ENCODE measurements at regions not wholly inside any gene's neighbourhood (a gene's known extent, or its start where the extent isn't known, plus 50 kb on each side); places are given as distances from the start of the nearest gene placed in this dataset.

- no peak for TF ChIP-seq CTCF (IDR thresholded peaks at IDR 0.05; ENCODE audit: unreplicated experiment)
- intact Hi-C loops (cut with micrococcal nuclease), result no loop called here
- Mint-ChIP-seq H3K9me3 (ENCODE audit: unreplicated experiment) (no peaks in the 10 kb centered on the region), H3K27me3 (ENCODE audit: insufficient read depth, unreplicated experiment) (peaks cover 33% of the 10 kb centered on the region), H3K27ac (ENCODE audit: low read depth, unreplicated experiment) (no peak overlapping the region), H3K4me3 (ENCODE audit: unreplicated experiment) (no peak overlapping the region), H3K4me1 (ENCODE audit: insufficient read depth, unreplicated experiment) (no peaks in the 10 kb centered on the region), H3K36me3 (ENCODE audit: insufficient read depth, unreplicated experiment) (peaks cover 6% of the 10 kb centered on the region)
- ChIA-PET CTCF (interaction anchor here (0.6 kb wide), 1 partner anchor 33 kb away, joined by 4 read pairs; no protein-coding TSS in a partner anchor), POLR2A (no interaction called here)
- no peak for DNase-seq (ENCODE audit: unreplicated experiment)
- BruUV-seq (replicated peaks), result no TSS peak
Measured at GRCh38 chr20:60238992-60239660, 280.9 kb downstream of the CDH26 start.

- intact Hi-C loops (cut with micrococcal nuclease), result no loop called here
- no TSS peak for BruUV-seq (replicated peaks)
- no peaks in the 10 kb centered on the region for H3K9me3 Mint-ChIP-seq (ENCODE audit: unreplicated experiment)
- no peak overlapping the region for H3K4me3 Mint-ChIP-seq (ENCODE audit: unreplicated experiment)
- H3K36me3 Mint-ChIP-seq (ENCODE audit: insufficient read depth, unreplicated experiment), result peaks cover 6% of the 10 kb centered on the region
- ChIA-PET POLR2A (no interaction called here), CTCF (no interaction called here)
- H3K27ac Mint-ChIP-seq (ENCODE audit: low read depth, unreplicated experiment), result no peak overlapping the region
- H3K4me1 Mint-ChIP-seq (ENCODE audit: insufficient read depth, unreplicated experiment), result no peaks in the 10 kb centered on the region
- H3K27me3 Mint-ChIP-seq (ENCODE audit: insufficient read depth, unreplicated experiment), result peaks cover 37% of the 10 kb centered on the region
- DNase-seq (ENCODE audit: unreplicated experiment), result no peak
- TF ChIP-seq CTCF (IDR thresholded peaks at IDR 0.05; ENCODE audit: unreplicated experiment), result no peak
Measured at GRCh38 chr20:60239956-60240355, 281.7 kb downstream of the CDH26 start.

- no peak for DNase-seq (ENCODE audit: unreplicated experiment)
- H3K4me3 Mint-ChIP-seq (ENCODE audit: unreplicated experiment), result no peak overlapping the region
- POLR2A ChIA-PET, result no interaction called here
- no peaks in the 10 kb centered on the region for H3K9me3 Mint-ChIP-seq (ENCODE audit: unreplicated experiment)
- no peak overlapping the region for H3K27ac Mint-ChIP-seq (ENCODE audit: low read depth, unreplicated experiment)
- peaks cover 37% of the 10 kb centered on the region for H3K27me3 Mint-ChIP-seq (ENCODE audit: insufficient read depth, unreplicated experiment)
- CTCF ChIA-PET, result no interaction called here
- BruUV-seq (replicated peaks), result no TSS peak
- intact Hi-C loops (cut with micrococcal nuclease), result no loop called here
- TF ChIP-seq CTCF (IDR thresholded peaks at IDR 0.05; ENCODE audit: unreplicated experiment), result no peak
- no peaks in the 10 kb centered on the region for H3K4me1 Mint-ChIP-seq (ENCODE audit: insufficient read depth, unreplicated experiment)
- peaks cover 6% of the 10 kb centered on the region for H3K36me3 Mint-ChIP-seq (ENCODE audit: insufficient read depth, unreplicated experiment)
Measured at GRCh38 chr20:60240415-60240814, 282.2 kb downstream of the CDH26 start.

- no TSS peak for BruUV-seq (replicated peaks)
- Mint-ChIP-seq H3K27ac (ENCODE audit: low read depth, unreplicated experiment) (no peak overlapping the region), H3K4me3 (ENCODE audit: unreplicated experiment) (no peak overlapping the region), H3K27me3 (ENCODE audit: insufficient read depth, unreplicated experiment) (peaks cover 37% of the 10 kb centered on the region), H3K9me3 (ENCODE audit: unreplicated experiment) (no peaks in the 10 kb centered on the region), H3K36me3 (ENCODE audit: insufficient read depth, unreplicated experiment) (peaks cover 6% of the 10 kb centered on the region), H3K4me1 (ENCODE audit: insufficient read depth, unreplicated experiment) (no peaks in the 10 kb centered on the region)
- no peak for TF ChIP-seq CTCF (IDR thresholded peaks at IDR 0.05; ENCODE audit: unreplicated experiment)
- no peak for DNase-seq (ENCODE audit: unreplicated experiment)
- intact Hi-C loops (cut with micrococcal nuclease), result no loop called here
- ChIA-PET POLR2A (no interaction called here), CTCF (no interaction called here)
Measured at GRCh38 chr20:60240986-60241385, 282.8 kb downstream of the CDH26 start.
